ENCODE measurements at regions not wholly inside any gene's neighbourhood (a gene's known extent, or its start where the extent isn't known, plus 50 kb on each side); places are given as distances from the start of the nearest gene placed in this dataset.
"Not testable (repeated sequence)": the region's sequence is repeated elsewhere in the genome, so short reads cannot be mapped to it uniquely, and the experiment has no call there.

GRCh38 chr14:105606305-105606975 is 80.1 kb downstream of the TMEM121 start:
- TF ChIP-seq, protein P1, sequence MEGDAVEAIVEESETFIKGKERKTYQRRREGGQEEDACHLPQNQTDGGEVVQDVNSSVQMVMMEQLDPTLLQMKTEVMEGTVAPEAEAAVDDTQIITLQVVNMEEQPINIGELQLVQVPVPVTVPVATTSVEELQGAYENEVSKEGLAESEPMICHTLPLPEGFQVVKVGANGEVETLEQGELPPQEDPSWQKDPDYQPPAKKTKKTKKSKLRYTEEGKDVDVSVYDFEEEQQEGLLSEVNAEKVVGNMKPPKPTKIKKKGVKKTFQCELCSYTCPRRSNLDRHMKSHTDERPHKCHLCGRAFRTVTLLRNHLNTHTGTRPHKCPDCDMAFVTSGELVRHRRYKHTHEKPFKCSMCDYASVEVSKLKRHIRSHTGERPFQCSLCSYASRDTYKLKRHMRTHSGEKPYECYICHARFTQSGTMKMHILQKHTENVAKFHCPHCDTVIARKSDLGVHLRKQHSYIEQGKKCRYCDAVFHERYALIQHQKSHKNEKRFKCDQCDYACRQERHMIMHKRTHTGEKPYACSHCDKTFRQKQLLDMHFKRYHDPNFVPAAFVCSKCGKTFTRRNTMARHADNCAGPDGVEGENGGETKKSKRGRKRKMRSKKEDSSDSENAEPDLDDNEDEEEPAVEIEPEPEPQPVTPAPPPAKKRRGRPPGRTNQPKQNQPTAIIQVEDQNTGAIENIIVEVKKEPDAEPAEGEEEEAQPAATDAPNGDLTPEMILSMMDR (IDR thresholded peaks at IDR 0.05): not testable (repeated sequence)
- TF ChIP-seq POLR2A, POLR2AphosphoS5, EP300 (IDR thresholded peaks at IDR 0.05): not testable (repeated sequence)

Data from stomach (tissue), 4 donors.